BE2C (cell line): ENCODE measurements at regions not wholly inside any gene's neighbourhood (a gene's known extent, or its start where the extent isn't known, plus 50 kb on each side); places are given as distances from the start of the nearest gene placed in this dataset.

Experiments used
- DNase-seq: peaks from one replicate; pipeline ENCODE4 v3.0.0-alpha.2; 2020
- H3K27me3 ChIP-seq: fragments of 250-450 bp; sonication (Bioruptor Pico); 2 replicates; pipeline ENCODE4 v1.5.1; 2020; ENCODE audit warnings: mild to moderate bottlenecking
- H3K36me3 ChIP-seq: fragments of 250-450 bp; sonication (Bioruptor Pico); 2 replicates; pipeline ENCODE4 v1.5.1; 2020; ENCODE audit warnings: mild to moderate bottlenecking
- H3K4me1 ChIP-seq: fragments of 250-450 bp; sonication (Bioruptor Pico); 2 replicates; pipeline ENCODE4 v1.5.1; 2020
- H3K4me3 ChIP-seq: 2 replicates; pipeline ENCODE4 v1.5.1; 2011; ENCODE audit warnings: low read depth, low read length
- H3K9me3 ChIP-seq: fragments of 250-450 bp; sonication (Bioruptor Pico); 2 replicates; pipeline ENCODE4 v1.5.1; 2020
- TF ChIP-seq, protein P1 (sequence below): IDR thresholded peaks from 2 replicates; pipeline ENCODE4 v1.5.1; 2012; ENCODE audit warnings: mild to moderate bottlenecking, low read depth, low read length

GRCh38 chr1:185570962-185571361 lies 163.2 kb upstream of the HMCN1 start:
- H3K27me3 ChIP-seq, result no peaks in the 10 kb centered on the region
- TF ChIP-seq, protein P1, sequence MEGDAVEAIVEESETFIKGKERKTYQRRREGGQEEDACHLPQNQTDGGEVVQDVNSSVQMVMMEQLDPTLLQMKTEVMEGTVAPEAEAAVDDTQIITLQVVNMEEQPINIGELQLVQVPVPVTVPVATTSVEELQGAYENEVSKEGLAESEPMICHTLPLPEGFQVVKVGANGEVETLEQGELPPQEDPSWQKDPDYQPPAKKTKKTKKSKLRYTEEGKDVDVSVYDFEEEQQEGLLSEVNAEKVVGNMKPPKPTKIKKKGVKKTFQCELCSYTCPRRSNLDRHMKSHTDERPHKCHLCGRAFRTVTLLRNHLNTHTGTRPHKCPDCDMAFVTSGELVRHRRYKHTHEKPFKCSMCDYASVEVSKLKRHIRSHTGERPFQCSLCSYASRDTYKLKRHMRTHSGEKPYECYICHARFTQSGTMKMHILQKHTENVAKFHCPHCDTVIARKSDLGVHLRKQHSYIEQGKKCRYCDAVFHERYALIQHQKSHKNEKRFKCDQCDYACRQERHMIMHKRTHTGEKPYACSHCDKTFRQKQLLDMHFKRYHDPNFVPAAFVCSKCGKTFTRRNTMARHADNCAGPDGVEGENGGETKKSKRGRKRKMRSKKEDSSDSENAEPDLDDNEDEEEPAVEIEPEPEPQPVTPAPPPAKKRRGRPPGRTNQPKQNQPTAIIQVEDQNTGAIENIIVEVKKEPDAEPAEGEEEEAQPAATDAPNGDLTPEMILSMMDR, result no peak
- H3K9me3 ChIP-seq, result no peaks in the 10 kb centered on the region
- no peak overlapping the region for H3K4me3 ChIP-seq
- no peak for DNase-seq
- no peaks in the 10 kb centered on the region for H3K36me3 ChIP-seq
- H3K4me1 ChIP-seq, result no peaks in the 10 kb centered on the region

- TF ChIP-seq, protein P1, result no peak
- no peak for DNase-seq
- H3K4me3 ChIP-seq, result no peak overlapping the region
- no peaks in the 10 kb centered on the region for H3K36me3 ChIP-seq
- no peaks in the 10 kb centered on the region for H3K27me3 ChIP-seq
- no peaks in the 10 kb centered on the region for H3K9me3 ChIP-seq
- no peaks in the 10 kb centered on the region for H3K4me1 ChIP-seq
Observed at GRCh38 chr1:185568155-185569123, 165.8 kb upstream of the HMCN1 start.

GRCh38 chr1:185567440-185567839 lies 166.8 kb upstream of the HMCN1 start:
- TF ChIP-seq, protein P1, result no peak
- Histone ChIP-seq H3K4me3 (no peak overlapping the region), H3K36me3 (no peaks in the 10 kb centered on the region), H3K4me1 (no peaks in the 10 kb centered on the region), H3K9me3 (no peaks in the 10 kb centered on the region), H3K27me3 (no peaks in the 10 kb centered on the region)
- no peak for DNase-seq

- DNase-seq, result no peak
- no peaks in the 10 kb centered on the region for H3K27me3 ChIP-seq
- TF ChIP-seq, protein P1, result no peak
- no peaks in the 10 kb centered on the region for H3K4me1 ChIP-seq
- H3K36me3 ChIP-seq, result no peaks in the 10 kb centered on the region
- no peak overlapping the region for H3K4me3 ChIP-seq
- no peaks in the 10 kb centered on the region for H3K9me3 ChIP-seq
Observed at GRCh38 chr1:185566995-185567394, 167.2 kb upstream of the HMCN1 start.

GRCh38 chr1:185565302-185565701 lies 168.9 kb upstream of the HMCN1 start:
- TF ChIP-seq, protein P1, result no peak
- Histone ChIP-seq H3K4me3 (no peak overlapping the region), H3K9me3 (no peaks in the 10 kb centered on the region), H3K36me3 (no peaks in the 10 kb centered on the region), H3K27me3 (no peaks in the 10 kb centered on the region), H3K4me1 (no peaks in the 10 kb centered on the region)
- DNase-seq, result no peak

GRCh38 chr1:185564816-185565215 lies 169.4 kb upstream of the HMCN1 start:
- H3K9me3 ChIP-seq, result no peaks in the 10 kb centered on the region
- no peaks in the 10 kb centered on the region for H3K4me1 ChIP-seq
- no peak overlapping the region for H3K4me3 ChIP-seq
- TF ChIP-seq, protein P1, result no peak
- no peaks in the 10 kb centered on the region for H3K36me3 ChIP-seq
- H3K27me3 ChIP-seq, result no peaks in the 10 kb centered on the region
- no peak for DNase-seq
